ENCODE measurements at regions not wholly inside any gene's neighbourhood (a gene's known extent, or its start where the extent isn't known, plus 50 kb on each side); places are given as distances from the start of the nearest gene placed in this dataset.

DNA sequence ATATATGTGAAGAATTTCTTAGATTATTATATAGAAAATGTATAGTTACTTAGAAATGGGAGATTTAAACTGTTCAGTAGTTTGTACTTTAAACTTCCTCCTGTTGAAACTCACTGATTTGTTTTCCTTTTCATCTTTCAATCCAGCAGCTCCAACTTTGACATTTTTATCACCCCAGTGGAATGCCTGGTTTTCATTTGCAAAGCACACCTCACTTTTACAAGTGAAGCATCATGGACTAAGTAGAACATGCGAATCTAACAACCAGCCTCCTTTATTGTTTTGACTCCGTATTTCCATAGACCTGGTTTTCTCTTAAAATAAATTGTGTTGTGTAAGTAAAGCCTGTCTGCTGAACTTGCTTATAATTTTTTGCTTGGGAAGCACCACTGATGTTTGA, 97.8 kb upstream of the ROBO2 start:
- Histone ChIP-seq H3K4me3 (ENCODE audit: extremely low read depth in 1 of 4, insufficient read depth in 2 of 4, low read depth in 3 of 4, low read length in 4 of 4) (no peak overlapping the region), H2BK120ac (replicated peaks; ENCODE audit: low read depth, low read length) (no peak overlapping the region), H2BK5ac (ENCODE audit: low read depth, low read length) (no peak overlapping the region), H4K91ac (replicated peaks; ENCODE audit: insufficient read length, low read length) (no peak overlapping the region), H3K9ac (replicated peaks in 1 of 4; ENCODE audit: extremely low read depth in 1 of 4, low read depth in 3 of 4, low read length in 3 of 4) (no peak overlapping the region), H2BK20ac (ENCODE audit: low read length) (no peak overlapping the region), H3K23me2 (ENCODE audit: low read depth, low read length) (no peaks in the 10 kb centered on the region), H2AK5ac (ENCODE audit: low read depth, low read length) (no peak overlapping the region), H3K14ac (ENCODE audit: insufficient read length) (no peak overlapping the region), H3K79me2 (ENCODE audit: control insufficient read depth in 1 of 2, insufficient read depth in 2 of 2, low read length in 2 of 2) (no peaks in the 10 kb centered on the region), H2BK12ac (ENCODE audit: low read depth, low read length) (no peak overlapping the region), H3K9me3 (ENCODE audit: insufficient read depth in 2 of 2, low read depth in 1 of 2, low read length in 1 of 2) (no peaks in the 10 kb centered on the region), H3K4me1 (replicated peaks in 1 of 4; ENCODE audit: control insufficient read depth in 3 of 4, insufficient read depth in 4 of 4, low read length in 3 of 4) (peaks cover 0 to 2% (median 0%) of the 10 kb centered on the region in 4 experiments; a peak in 2 of 7 replicates), H3K36me3 (ENCODE audit: control insufficient read depth in 2 of 4, insufficient read depth in 4 of 4, low read length in 3 of 4) (no peaks in the 10 kb centered on the region), H3K27ac (ENCODE audit: low read depth, low read length) (no peak overlapping the region), H3K18ac (ENCODE audit: extremely low read depth, low read length) (no peak overlapping the region), H3K4me2 (ENCODE audit: insufficient read depth in 1 of 2, low read depth in 2 of 2, low read length in 2 of 2) (no peak overlapping the region), H2BK15ac (ENCODE audit: low read length) (no peak overlapping the region), H3K4ac (replicated peaks; ENCODE audit: insufficient read length, low read depth, low read length) (no peak overlapping the region), H3K27me3 (replicated peaks in 1 of 4; ENCODE audit: control insufficient read depth in 3 of 4, extremely low read depth in 1 of 4, insufficient read depth in 3 of 4, low read length in 3 of 4) (no peaks in the 10 kb centered on the region), H3K56ac (replicated peaks; ENCODE audit: insufficient read length, low read depth, low read length) (no peak overlapping the region), H3K23ac (ENCODE audit: insufficient read length) (no peak overlapping the region), H3K79me1 (ENCODE audit: low read depth, low read length) (no peaks in the 10 kb centered on the region), H4K8ac (ENCODE audit: extremely low read depth, insufficient read depth, low read length) (no peak overlapping the region), H4K5ac (ENCODE audit: insufficient read length, low read depth, low read length) (no peak overlapping the region), H4K20me1 (replicated peaks in 1 of 2; ENCODE audit: control insufficient read depth in 1 of 2, insufficient read depth in 2 of 2, low read length in 2 of 2) (no peaks in the 10 kb centered on the region), H2AFZ (ENCODE audit: low read length) (no peak overlapping the region)
- CTCF ChIA-PET (ENCODE audit: partially characterized antibody), result interaction anchor here (0.5 to 0.7 kb wide), 3 partner anchors 97 to 378 kb away, joined by 3 to 4 read pairs (median 3); no protein-coding TSS in a partner anchor
- DNase-seq (ENCODE audit: low read depth in 1 of 2, low spot score in 2 of 2) (no peak), FAIRE-seq (no peak)
- POLR2A ChIA-PET (ENCODE audit: partially characterized antibody), result no interaction called here
- WGBS, 2 experiments (ENCODE audit: extremely low coverage in 1 of 2, insufficient coverage in 1 of 2, insufficient read length in 1 of 2, insufficient replicate concordance in 2 of 2, low coverage in 1 of 2, low lambda C conversion rate in 2 of 2, missing lambda C conversion rate in 1 of 2), result 69% methylated on average over 2 of the region's 2 CpGs; no CpG with 5 or more reads in 1 of the 2 experiments
- TF ChIP-seq SAP30 (IDR thresholded peaks at IDR 0.05; ENCODE audit: insufficient read depth, insufficient replicate concordance, low read length), result no peak

Data from H1 (cell line).